IPS DF 6.9 (cell line): ENCODE measurements at regions not wholly inside any gene's neighbourhood (a gene's known extent, or its start where the extent isn't known, plus 50 kb on each side); places are given as distances from the start of the nearest gene placed in this dataset.

Experiments
- DNase-seq: peaks from one replicate; pipeline ENCODE4 v3.0.0-alpha.2; 2013; ENCODE audit warnings: low read depth, low spot score
- H3K27ac ChIP-seq: one replicate; pipeline ENCODE4 v1.5.1; 2013; ENCODE audit warnings: low read length, control low read depth
- H3K27me3 ChIP-seq: 2 replicates; pipeline ENCODE4 v1.6.1; 2013; ENCODE audit warnings: mild to moderate bottlenecking, low read length; ENCODE audit not compliant: control insufficient read depth, insufficient read depth
- H3K36me3 ChIP-seq: 2 replicates; pipeline ENCODE4 v1.6.1; 2013; ENCODE audit warnings: low read length; ENCODE audit not compliant: control insufficient read depth, insufficient read depth
- H3K4me1 ChIP-seq: 2 replicates; pipeline ENCODE4 v1.6.1; 2013; ENCODE audit warnings: low read length; ENCODE audit not compliant: control insufficient read depth, insufficient read depth
- H3K4me3 ChIP-seq: 2 replicates; pipeline ENCODE4 v1.5.1; 2013; ENCODE audit warnings: mild to moderate bottlenecking, low read length
- H3K9me3 ChIP-seq: 2 replicates; pipeline ENCODE4 v1.6.1; 2013; ENCODE audit warnings: low read length, inconsistent platforms; ENCODE audit not compliant: control insufficient read depth, insufficient read depth
- WGBS: extraction: QIAGEN DNeasy Blood & Tissue Kit; methylation state at CpG from one replicate; pipeline ENCODE4 v1.1.7; 2013; ENCODE audit warnings: mixed read lengths, missing lambda C conversion rate; ENCODE audit not compliant: insufficient read length, insufficient coverage; 5-methylcytosine and 5-hydroxymethylcytosine counted together

GRCh38 chrX:4225086-4225485, 511.6 kb upstream of the PRKX start:
- no CpG with 5 or more reads among the region's 2 CpGs for WGBS
- H3K4me3 ChIP-seq, result no peak overlapping the region
- H3K4me1 ChIP-seq, result no peaks in the 10 kb centered on the region
- H3K9me3 ChIP-seq, result no peaks in the 10 kb centered on the region
- no peaks in the 10 kb centered on the region for H3K36me3 ChIP-seq
- no peaks in the 10 kb centered on the region for H3K27me3 ChIP-seq
- no peak overlapping the region for H3K27ac ChIP-seq
- DNase-seq, result no peak

DNA sequence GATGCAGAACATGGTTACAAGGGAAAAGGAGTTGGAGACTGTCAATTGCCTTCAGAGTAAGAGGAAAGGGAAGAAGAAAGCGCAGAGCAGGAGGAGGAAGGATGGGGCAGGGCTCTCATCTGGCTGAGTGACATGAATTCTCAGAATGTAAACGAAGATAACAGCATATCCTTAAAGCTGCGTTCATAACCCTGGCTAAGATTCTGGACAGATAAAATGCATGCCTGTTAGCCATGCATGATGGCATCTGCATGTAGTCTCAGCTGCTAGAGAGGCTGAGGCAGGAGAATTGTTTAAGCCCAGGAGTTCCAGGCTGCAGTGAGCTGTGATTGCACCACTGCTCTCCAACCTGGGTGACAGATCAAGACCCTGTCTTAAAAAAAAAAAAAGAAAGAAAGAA, 493.5 kb upstream of the PRKX start:
- Histone ChIP-seq H3K27me3 (no peaks in the 10 kb centered on the region), H3K27ac (no peak overlapping the region)
- WGBS, result no CpG with 5 or more reads among the region's 3 CpGs

DNA sequence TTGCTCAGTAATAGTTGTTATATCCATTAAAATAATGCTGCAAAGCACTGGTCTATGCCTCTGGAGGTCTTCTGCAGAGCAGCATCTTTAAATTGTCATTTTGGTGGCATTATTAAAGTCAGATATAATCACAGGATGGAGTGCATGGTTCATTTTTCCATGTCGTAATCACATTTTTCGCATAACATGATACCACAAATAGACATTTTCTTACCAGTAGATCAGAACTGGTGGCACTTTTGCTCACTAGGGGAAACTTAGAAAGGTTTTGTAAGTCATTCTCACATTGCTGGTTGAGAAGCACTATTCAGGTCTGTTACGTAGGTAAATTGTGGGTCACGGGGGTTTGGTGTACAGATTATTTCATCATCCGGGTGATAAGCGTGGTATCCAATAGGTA, 484.5 kb upstream of the PRKX start:
- no peaks in the 10 kb centered on the region for H3K4me1 ChIP-seq
- no peak for DNase-seq
- H3K36me3 ChIP-seq, result no peaks in the 10 kb centered on the region
- WGBS, result no CpG with 5 or more reads among the region's 6 CpGs
- no peaks in the 10 kb centered on the region for H3K9me3 ChIP-seq
- H3K27me3 ChIP-seq, result no peaks in the 10 kb centered on the region
- H3K27ac ChIP-seq, result no peak overlapping the region
- no peak overlapping the region for H3K4me3 ChIP-seq

More for the DNA sequence above, 493.5 kb upstream of the PRKX start:
- DNase-seq, result no peak
- no peaks in the 10 kb centered on the region for H3K36me3 ChIP-seq
- no peak overlapping the region for H3K4me3 ChIP-seq
- H3K9me3 ChIP-seq, result no peaks in the 10 kb centered on the region
- H3K4me1 ChIP-seq, result no peaks in the 10 kb centered on the region

DNA sequence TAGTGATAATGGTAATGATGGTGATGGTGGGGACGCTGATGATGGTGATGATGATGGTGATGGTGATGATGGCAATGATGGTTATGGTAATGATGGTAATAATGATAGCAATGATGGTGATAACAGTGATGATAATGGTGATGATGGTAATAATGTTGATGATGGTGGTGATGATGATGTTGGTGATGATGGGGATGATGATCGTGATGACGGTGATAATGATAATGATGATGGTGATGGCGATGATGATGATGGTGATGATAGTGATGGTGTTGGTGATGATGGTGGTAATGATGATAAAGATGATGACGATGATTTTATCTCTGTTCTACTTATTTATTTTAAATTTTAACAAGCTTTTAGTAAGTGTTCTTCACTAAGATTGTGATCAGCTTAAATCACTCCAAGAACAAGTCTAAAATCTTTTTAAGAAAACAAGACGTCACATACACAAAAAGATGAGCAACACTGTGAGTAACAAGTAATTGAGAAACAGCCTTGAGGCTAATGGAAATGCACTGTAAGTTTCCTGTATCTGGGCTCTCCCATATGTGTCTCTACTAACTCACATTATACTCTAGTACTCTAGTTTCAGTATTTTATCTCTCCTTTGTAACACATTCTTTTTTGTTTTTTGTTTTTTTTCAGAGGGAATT, 480.2 kb upstream of the PRKX start:
- no peaks in the 10 kb centered on the region for H3K9me3 ChIP-seq
- H3K4me3 ChIP-seq, result no peak overlapping the region
- H3K4me1 ChIP-seq, result no peaks in the 10 kb centered on the region
- H3K27ac ChIP-seq, result no peak overlapping the region
- DNase-seq, result no peak
- H3K36me3 ChIP-seq, result no peaks in the 10 kb centered on the region
- 100% methylated on average over 2 of the region's 6 CpGs for WGBS
- H3K27me3 ChIP-seq, result no peaks in the 10 kb centered on the region

- H3K27ac ChIP-seq, result no peak overlapping the region
Observed at GRCh38 chrX:4186331-4186730, 472.9 kb upstream of the PRKX start.

DNA sequence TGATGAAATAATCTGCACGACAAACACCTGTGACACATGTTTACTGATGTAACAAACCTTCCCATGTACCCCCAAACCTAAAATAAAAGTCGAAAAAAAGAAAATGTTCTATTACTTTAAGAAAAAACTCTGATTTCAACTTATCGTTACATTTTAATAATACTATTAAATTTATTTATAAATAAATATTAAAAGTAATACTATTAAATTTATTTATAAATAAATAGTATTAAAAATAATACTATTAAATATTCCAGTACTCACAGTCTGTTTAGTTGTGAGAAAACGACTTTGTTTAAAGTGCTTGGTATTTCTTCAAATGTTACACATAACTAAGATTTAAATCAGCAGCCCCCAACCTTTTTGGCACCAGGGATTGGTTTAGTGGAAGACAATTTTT, 471.6 kb upstream of the PRKX start:
- Histone ChIP-seq H3K27ac (no peak overlapping the region), H3K4me1 (no peaks in the 10 kb centered on the region), H3K4me3 (no peak overlapping the region), H3K27me3 (no peaks in the 10 kb centered on the region), H3K9me3 (no peaks in the 10 kb centered on the region), H3K36me3 (no peaks in the 10 kb centered on the region)
- 100% methylated on average over 1 of the region's 4 CpGs for WGBS
- DNase-seq, result no peak

More at GRCh38 chrX:4186331-4186730, 472.9 kb upstream of the PRKX start:
- WGBS, result no CpG with 5 or more reads among the region's 2 CpGs
- no peaks in the 10 kb centered on the region for H3K27me3 ChIP-seq
- no peaks in the 10 kb centered on the region for H3K9me3 ChIP-seq
- no peaks in the 10 kb centered on the region for H3K4me1 ChIP-seq
- H3K36me3 ChIP-seq, result no peaks in the 10 kb centered on the region
- no peak overlapping the region for H3K4me3 ChIP-seq
- DNase-seq, result no peak

DNA sequence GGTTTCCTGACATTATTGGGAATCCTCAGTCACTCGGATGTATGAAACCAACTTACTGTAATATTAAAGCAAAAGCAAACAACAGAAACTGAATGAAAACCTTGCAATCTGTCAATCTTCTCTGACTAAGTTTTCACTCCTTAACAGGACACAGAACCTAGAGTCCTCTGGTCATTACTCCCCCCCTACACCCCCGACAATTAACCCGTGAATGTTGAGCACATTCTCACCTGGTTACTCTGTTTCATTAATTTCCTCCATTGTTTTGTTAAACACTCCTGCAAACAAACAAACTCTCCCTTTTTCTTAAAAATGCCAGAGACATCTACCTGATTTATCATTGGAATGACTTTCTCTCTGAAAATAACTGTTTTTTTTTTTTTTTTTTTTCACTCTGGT, 469.0 kb upstream of the PRKX start:
- no peaks in the 10 kb centered on the region for H3K36me3 ChIP-seq
- no peaks in the 10 kb centered on the region for H3K9me3 ChIP-seq
- no CpG with 5 or more reads among the region's 3 CpGs for WGBS

DNA sequence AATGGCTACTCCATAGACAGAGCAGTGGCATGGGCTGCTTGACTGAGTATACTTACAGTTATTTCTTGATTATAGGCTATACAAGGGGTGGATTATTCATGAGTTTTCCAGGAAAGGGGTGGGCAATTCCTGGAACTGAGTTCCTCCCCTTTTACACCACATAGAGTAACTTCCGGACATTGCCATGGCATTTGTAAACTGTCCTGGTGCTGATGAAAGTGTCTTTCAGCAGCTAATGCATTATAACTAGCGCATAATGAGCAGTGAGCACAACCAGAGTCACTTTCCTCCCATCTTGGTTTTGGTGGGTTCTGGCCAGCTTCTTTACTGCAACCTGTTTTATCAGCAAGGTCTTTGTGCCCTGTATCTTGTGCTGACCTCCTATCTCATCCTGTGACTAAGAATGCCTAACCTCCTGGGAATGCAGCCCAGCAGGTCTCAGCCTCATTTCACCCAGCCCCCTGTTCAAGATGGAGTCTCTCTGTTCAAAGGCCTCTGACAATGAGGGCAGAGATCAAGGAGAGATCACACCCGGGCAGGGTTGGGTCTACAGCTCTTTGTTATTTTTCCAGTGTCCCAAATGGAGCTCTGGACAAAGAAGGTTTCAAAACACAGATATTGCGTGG, 468.4 kb upstream of the PRKX start:
- Histone ChIP-seq H3K27me3 (no peaks in the 10 kb centered on the region), H3K4me3 (no peak overlapping the region), H3K4me1 (no peaks in the 10 kb centered on the region), H3K9me3 (no peaks in the 10 kb centered on the region), H3K27ac (no peak overlapping the region), H3K36me3 (no peaks in the 10 kb centered on the region)
- no CpG with 5 or more reads among the region's 4 CpGs for WGBS
- no peak for DNase-seq

More for the DNA sequence above, 469.0 kb upstream of the PRKX start:
- no peak overlapping the region for H3K4me3 ChIP-seq
- no peak for DNase-seq
- H3K4me1 ChIP-seq, result no peaks in the 10 kb centered on the region
- no peak overlapping the region for H3K27ac ChIP-seq
- no peaks in the 10 kb centered on the region for H3K27me3 ChIP-seq

DNA sequence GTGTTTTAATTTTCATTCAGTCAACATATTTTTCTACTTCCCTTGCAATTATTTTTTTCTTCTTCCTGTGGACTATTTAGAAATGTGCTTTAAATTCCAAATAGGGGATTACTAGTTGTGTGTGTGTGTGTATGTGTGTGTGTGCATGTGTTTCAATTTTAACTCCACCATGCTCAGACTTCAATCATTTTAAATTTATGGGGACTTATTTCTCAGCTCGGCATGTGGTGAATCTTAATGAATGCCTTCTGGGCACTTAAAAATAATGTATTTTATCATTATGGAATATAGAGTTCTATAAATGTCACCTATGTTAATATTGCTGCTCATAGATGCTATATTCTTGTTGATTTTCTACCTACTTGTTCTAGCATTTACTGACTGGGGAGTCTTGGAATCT, 465.6 kb upstream of the PRKX start:
- Histone ChIP-seq H3K9me3 (no peaks in the 10 kb centered on the region), H3K4me3 (no peak overlapping the region), H3K27ac (no peak overlapping the region), H3K4me1 (no peaks in the 10 kb centered on the region), H3K36me3 (no peaks in the 10 kb centered on the region), H3K27me3 (no peaks in the 10 kb centered on the region)
- no peak for DNase-seq
- no CpG with 5 or more reads among the region's 1 CpG for WGBS

GRCh38 chrX:4175221-4175620, 461.8 kb upstream of the PRKX start:
- no peaks in the 10 kb centered on the region for H3K27me3 ChIP-seq
- no peak overlapping the region for H3K4me3 ChIP-seq
- H3K27ac ChIP-seq, result no peak overlapping the region
- WGBS, result no CpG with 5 or more reads among the region's 3 CpGs
- H3K9me3 ChIP-seq, result no peaks in the 10 kb centered on the region
- no peaks in the 10 kb centered on the region for H3K36me3 ChIP-seq
- H3K4me1 ChIP-seq, result no peaks in the 10 kb centered on the region
- DNase-seq, result no peak

DNA sequence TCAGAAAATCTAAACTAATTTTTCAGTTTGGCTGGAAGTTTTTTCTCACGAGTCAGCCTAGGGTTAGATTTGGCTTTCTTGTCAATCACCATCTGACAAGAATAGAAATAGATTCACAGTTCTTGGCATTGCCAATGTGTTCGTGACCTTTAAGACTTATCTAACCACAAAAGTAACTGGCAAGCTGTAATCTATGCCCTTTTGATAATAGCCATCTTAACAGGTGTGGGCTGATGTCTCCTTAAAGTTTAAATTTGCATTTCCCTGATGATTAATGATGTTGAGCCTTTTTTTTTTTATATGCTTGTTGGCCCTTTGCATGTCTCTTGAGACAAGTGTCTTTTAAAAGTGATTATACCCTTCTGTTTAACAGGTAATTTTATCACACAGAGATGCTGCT, 460.3 kb upstream of the PRKX start:
- Histone ChIP-seq H3K9me3 (no peaks in the 10 kb centered on the region), H3K36me3 (no peaks in the 10 kb centered on the region), H3K27me3 (no peaks in the 10 kb centered on the region), H3K4me1 (no peaks in the 10 kb centered on the region), H3K27ac (no peak overlapping the region), H3K4me3 (no peak overlapping the region)
- no CpG with 5 or more reads among the region's 2 CpGs for WGBS
- DNase-seq, result no peak
